Esophagus squamous epithelium (tissue), 4 donors: ENCODE measurements at regions not wholly inside any gene's neighbourhood (a gene's known extent, or its start where the extent isn't known, plus 50 kb on each side); places are given as distances from the start of the nearest gene placed in this dataset.

Source experiments
- CTCF ChIP-seq, 6 experiments: fragments of 450-650 bp in 4 of 6; fragments of 200-600 bp in 2 of 6; sonication (generic) in 2 of 6; IDR thresholded peaks; one replicate each; pipeline ENCODE4 v1.5.1; 2016 to 2019; ENCODE audit warnings: antibody characterized with exemption in 6 of 6, mild to moderate bottlenecking in 4 of 6, moderate library complexity in 4 of 6
- POLR2A ChIP-seq, 4 donors: fragments of 450-650 bp; IDR thresholded peaks; one replicate each; pipeline ENCODE4 v1.6.1; 2017; ENCODE audit warnings: antibody characterized with exemption in 4 of 4, mild to moderate bottlenecking in 4 of 4, moderate library complexity in 3 of 4

DNA sequence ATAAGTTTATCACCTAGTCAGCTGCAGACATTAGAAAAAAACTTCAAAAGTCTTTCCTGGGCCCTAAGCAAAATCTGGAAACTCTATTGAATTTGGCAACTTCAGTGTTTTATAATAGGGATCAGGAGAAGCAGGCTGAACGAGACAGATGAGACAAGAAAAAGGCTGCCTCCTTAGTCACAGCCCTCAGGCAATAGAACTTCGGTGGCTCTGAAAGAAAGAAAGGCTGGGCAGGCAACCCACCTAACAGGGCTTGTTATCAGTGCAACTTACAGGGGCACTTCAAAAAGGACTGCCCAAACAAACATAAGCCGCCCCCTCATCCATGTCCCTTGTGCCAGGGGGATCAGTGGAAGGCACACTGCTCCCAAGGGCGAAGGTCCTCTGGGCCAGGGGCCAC lies 657.9 kb upstream of the HS3ST5 start:
- TF ChIP-seq CTCF (IDR thresholded peaks at IDR 0.05), result no peak
- no peak for TF ChIP-seq POLR2A (IDR thresholded peaks at IDR 0.05)
